HG02852 (cell line): ENCODE measurements at regions not wholly inside any gene's neighbourhood (a gene's known extent, or its start where the extent isn't known, plus 50 kb on each side); places are given as distances from the start of the nearest gene placed in this dataset.
"Not testable (repeated sequence)": the region's sequence is repeated elsewhere in the genome, so short reads cannot be mapped to it uniquely, and the experiment has no call there.

Experiments
- ATAC-seq: cut with Tn5 transposase; IDR thresholded peaks from one replicate; pipeline ENCODE4 v1.9.1; 2021; ENCODE audit warnings: mild to moderate bottlenecking, moderate library complexity; ENCODE audit not compliant: unreplicated experiment

- no peak for ATAC-seq
Observed at GRCh38 chr15:59835776-59836175, 146.7 kb upstream of the BNIP2 start.

GRCh38 chr15:59834528-59834927, 145.4 kb upstream of the BNIP2 start:
- ATAC-seq, result no peak

- ATAC-seq, result no peak
Observed at GRCh38 chr15:59833366-59833765, 144.2 kb upstream of the BNIP2 start.

GRCh38 chr15:59830873-59831272, 141.8 kb upstream of the BNIP2 start:
- ATAC-seq, result no peak

GRCh38 chr15:59830098-59830497, 141.0 kb upstream of the BNIP2 start:
- no peak for ATAC-seq

- no peak for ATAC-seq
Observed at GRCh38 chr15:59828861-59829260, 139.7 kb upstream of the BNIP2 start.

- ATAC-seq, result no peak
Observed at GRCh38 chr15:59828263-59828662, 139.1 kb upstream of the BNIP2 start.

- ATAC-seq, result no peak
Observed at GRCh38 chr15:59825901-59826300, 136.8 kb upstream of the BNIP2 start.

- no peak for ATAC-seq
Observed at GRCh38 chr15:59821286-59821685, 132.2 kb upstream of the BNIP2 start.

- ATAC-seq, result no peak
Observed at GRCh38 chr15:59819092-59819491, 130.0 kb upstream of the BNIP2 start.

- ATAC-seq, result no peak
Observed at GRCh38 chr15:59818336-59818735, 129.2 kb upstream of the BNIP2 start.

GRCh38 chr15:59817834-59818233, 128.7 kb upstream of the BNIP2 start:
- no peak for ATAC-seq

- no peak for ATAC-seq
Observed at GRCh38 chr15:59817053-59817452, 127.9 kb upstream of the BNIP2 start.

- no peak for ATAC-seq
Observed at GRCh38 chr15:59814409-59814808, 125.3 kb upstream of the BNIP2 start.

GRCh38 chr15:59812889-59813288, 123.8 kb upstream of the BNIP2 start:
- no peak for ATAC-seq

GRCh38 chr15:59812250-59812870, 123.2 kb upstream of the BNIP2 start:
- no peak for ATAC-seq

GRCh38 chr15:59803293-59803966, 114.3 kb upstream of the BNIP2 start:
- not testable (repeated sequence) for ATAC-seq

- no peak for ATAC-seq
Observed at GRCh38 chr15:59801649-59802048, 112.5 kb upstream of the BNIP2 start.

- no peak for ATAC-seq
Observed at GRCh38 chr15:59798605-59798917, 109.4 kb upstream of the BNIP2 start.

- ATAC-seq, result no peak
Observed at GRCh38 chr15:59797756-59798604, 108.9 kb upstream of the BNIP2 start.

GRCh38 chr15:59794229-59794886, 105.2 kb upstream of the BNIP2 start:
- ATAC-seq, result no peak

- no peak for ATAC-seq
Observed at GRCh38 chr15:59792359-59792758, 103.2 kb upstream of the BNIP2 start.
